IMR-90 (cell line): ENCODE measurements at regions not wholly inside any gene's neighbourhood (a gene's known extent, or its start where the extent isn't known, plus 50 kb on each side); places are given as distances from the start of the nearest gene placed in this dataset.
"Not testable (repeated sequence)": the region's sequence is repeated elsewhere in the genome, so short reads cannot be mapped to it uniquely, and the experiment has no call there.

Source experiments
- CEBPB ChIP-seq: IDR thresholded peaks from 2 replicates; pipeline ENCODE4 v1.6.1; 2012; ENCODE audit warnings: low read depth, low read length, improper control_type of control experiment
- CTCF ChIP-seq: conservative IDR thresholded peaks from 2 replicates; pipeline ENCODE4 v1.5.1; 2012; ENCODE audit warnings: mild to moderate bottlenecking, low read depth, low read length, improper control_type of control experiment
- FOS ChIP-seq: fragments of 150-350 bp; IDR thresholded peaks from 2 replicates; pipeline ENCODE4 v1.6.1; 2016; ENCODE audit warnings: low read depth, low read length
- MAZ ChIP-seq: IDR thresholded peaks from 2 replicates; pipeline ENCODE4 v1.6.1; 2012; ENCODE audit warnings: low read depth, mild to moderate bottlenecking, low read length, improper control_type of control experiment, moderate library complexity, borderline replicate concordance
- MXI1 ChIP-seq: IDR thresholded peaks from 2 replicates; pipeline ENCODE4 v1.6.1; 2012; ENCODE audit warnings: low read depth, mild to moderate bottlenecking, low read length, moderate library complexity, borderline replicate concordance
- POLR2A ChIP-seq: IDR thresholded peaks from 2 replicates; pipeline ENCODE4 v1.6.1; 2012; ENCODE audit warnings: mild to moderate bottlenecking, low read depth, low read length
- RAD21 ChIP-seq: IDR thresholded peaks from 2 replicates; pipeline ENCODE4 v1.6.1; 2012; ENCODE audit warnings: low read length, improper control_type of control experiment
- RCOR1 ChIP-seq: IDR thresholded peaks from 2 replicates; pipeline ENCODE4 v1.6.1; 2012; ENCODE audit warnings: mild to moderate bottlenecking, low read length, improper control_type of control experiment; ENCODE audit not compliant: insufficient replicate concordance
- USF2 ChIP-seq: fragments of 150-350 bp; IDR thresholded peaks from 2 replicates; pipeline ENCODE4 v1.6.1; 2017; ENCODE audit warnings: mild to moderate bottlenecking, antibody characterized with exemption, low read length, low read depth

- not testable (repeated sequence) for TF ChIP-seq CTCF, USF2, CEBPB, POLR2A, RAD21, RCOR1, MXI1, MAZ, FOS
Observed at GRCh38 chr10:128586599-128586998, 460.4 kb upstream of the MKI67 start.
